HK-2 (cell line): ENCODE measurements at regions not wholly inside any gene's neighbourhood (a gene's known extent, or its start where the extent isn't known, plus 50 kb on each side); places are given as distances from the start of the nearest gene placed in this dataset.
"Not testable (repeated sequence)": the region's sequence is repeated elsewhere in the genome, so short reads cannot be mapped to it uniquely, and the experiment has no call there.

Source experiments
- DNase-seq: peaks from one replicate; pipeline ENCODE4 v3.0.0-alpha.2; 2018; ENCODE audit not compliant: unreplicated experiment

DNA sequence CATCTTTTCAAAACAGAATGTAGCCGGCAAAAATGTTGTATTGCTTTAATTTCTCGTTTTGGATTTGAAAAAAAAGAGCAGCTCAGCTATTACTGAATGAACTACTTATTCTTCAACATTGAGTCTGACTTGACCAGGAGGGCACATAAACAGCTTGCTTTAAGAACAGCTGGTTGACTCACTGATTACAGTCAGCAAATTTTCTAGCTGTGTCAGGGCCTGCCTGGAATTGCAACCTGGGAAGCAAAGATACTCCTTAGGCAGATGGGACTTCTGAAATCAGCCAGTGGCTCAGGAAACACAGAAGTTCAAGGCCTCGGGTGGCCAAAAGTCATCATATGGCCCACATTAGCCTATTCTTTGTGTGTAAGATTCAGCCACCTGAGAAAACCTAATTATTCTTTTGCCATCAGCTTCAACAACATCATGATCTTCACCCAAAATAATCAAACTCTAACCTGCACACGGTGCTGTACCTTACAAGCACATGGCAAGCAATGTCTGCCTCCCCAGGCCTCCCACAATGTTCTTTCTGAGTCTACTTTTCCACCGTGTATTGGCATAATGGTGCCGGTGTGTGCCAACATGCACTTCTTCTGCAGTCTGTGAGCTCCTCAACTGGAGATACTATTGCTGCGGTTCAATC, 307.2 kb downstream of the HHIPL2 start:
- DNase-seq, result no peak

DNA sequence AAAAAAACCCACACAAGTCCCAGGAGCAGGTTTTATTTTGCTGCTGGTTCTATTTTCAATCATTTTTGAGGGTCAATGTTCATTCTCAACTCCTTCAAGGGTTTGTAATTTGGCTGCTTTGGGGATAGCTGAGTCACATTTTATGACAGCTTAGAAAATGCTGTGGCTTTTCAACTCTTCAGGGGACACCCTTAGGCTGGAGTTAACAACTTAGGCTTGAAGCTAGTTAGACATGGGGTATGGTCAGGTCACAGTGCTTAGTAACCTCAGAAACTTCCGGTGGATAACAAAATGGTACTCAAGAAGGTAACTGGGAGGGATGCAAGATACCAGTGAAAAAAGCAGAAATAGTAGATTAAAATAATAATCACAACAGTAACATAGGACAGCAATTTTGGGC, 308.8 kb downstream of the HHIPL2 start:
- no peak for DNase-seq

DNA sequence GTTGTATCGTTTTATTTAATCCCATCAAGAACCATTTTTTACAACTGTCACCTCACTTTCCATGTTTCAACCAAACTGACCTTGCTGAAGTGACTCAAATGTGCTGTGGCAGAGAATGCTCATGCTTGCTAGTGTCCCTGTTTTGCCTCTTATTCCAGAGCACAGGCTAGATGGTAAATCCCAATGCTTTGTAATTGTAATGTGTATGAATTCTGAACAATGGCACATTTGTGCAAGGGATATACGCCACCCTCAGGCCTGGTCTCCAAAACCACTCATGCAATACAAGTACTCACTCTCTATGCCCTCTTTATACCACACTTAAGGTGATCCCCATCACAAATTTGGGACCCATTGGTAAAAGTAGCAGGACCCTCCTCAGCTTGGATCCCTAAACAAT, 313.6 kb downstream of the HHIPL2 start:
- no peak for DNase-seq

DNA sequence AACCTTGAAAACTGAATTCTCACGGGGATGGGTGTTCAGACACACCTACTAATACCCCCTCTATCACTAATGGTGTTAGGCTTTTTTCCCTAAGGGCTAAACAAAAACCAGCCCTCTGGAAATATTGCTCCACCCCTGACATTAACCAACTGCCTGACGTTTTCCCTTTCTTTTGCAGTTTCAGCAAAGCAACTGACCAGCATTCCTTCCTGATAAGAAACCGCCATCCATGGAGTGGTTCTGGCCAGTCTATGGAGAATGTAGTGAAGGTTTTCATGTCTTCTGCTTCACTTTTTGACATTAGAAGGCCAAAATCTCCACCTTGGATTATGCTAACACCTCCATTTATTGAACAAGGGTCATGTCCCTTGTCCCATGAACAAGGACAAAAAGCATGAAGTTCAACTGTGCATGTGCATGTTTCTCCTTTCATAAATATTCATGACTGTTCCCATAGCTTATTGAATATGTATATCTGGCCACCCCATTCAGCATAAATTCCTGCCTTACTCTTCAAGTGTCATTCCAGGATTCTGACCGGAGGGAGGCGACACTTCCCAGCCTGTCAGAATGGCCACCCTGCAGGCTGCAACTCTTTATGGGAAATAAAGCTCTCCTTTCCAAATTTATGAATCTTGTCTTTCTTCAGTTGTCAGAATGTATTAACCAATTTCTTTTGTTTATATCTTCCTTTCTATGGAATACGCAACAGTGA, 314.3 kb downstream of the HHIPL2 start:
- no peak for DNase-seq

DNA sequence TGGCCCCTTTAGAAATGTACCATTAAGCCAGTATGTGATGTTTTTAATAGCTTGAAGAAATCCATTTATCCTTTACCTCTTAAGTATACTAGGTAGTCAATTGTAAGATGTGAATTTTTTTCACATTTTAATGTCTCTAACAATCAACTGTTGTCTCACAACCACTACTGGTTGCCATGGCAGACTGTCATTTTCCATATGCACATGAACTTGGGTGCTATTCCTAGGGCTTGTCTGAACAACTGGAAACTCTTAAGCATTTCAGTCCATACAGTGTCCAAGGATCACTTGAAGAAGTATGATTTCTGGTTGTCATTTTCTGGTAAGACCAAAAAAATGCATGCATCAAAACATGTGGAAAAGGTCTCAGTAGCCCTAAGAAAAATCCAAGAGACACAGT, 315.1 kb downstream of the HHIPL2 start:
- no peak for DNase-seq

DNA sequence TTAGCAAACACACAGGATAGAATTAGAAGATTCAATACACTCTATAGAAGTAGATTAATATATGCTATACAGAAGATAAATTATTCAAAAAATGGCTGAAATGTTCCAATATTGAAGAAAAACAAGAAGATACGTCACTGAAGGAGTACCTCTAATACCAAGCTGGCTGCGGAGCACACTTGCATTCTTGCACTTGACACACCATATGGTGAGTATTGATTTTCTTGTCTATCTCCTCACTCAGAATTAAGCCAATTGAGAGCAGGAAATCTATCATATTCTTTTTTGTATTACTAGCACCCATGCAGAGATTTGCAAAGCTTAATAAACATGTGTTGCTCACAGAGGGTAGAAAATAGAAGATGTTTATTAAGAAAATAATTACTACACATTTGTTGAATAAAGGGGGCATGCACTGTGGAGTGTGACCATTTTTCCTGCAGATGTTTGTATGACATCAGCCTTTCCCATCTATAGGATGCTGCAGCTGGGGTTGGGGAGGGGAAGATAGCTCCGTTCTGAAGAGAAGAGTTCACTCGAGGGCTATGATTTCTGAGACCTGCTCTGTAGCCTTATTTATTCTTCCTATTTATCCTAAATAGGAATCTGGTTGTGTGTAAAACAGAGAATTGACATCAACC, 318.1 kb downstream of the HHIPL2 start:
- DNase-seq, result no peak

DNA sequence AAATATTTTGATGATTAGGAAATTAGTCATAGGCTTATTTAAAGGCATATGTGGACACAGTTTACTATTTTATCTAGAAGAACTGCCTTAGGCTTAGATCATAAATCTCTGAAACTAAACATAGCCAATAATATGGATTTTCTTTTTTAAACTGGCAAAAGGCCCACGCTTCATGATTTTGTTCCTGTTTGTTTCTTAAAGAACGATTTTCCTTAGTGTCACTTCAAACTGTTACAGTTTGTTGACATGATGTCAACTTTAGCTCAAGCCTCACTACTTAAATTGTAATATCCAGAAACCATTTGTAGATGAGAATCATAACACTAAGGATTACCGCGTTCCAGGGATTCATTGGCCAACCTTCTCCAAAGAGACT, 322.6 kb downstream of the HHIPL2 start:
- DNase-seq, result no peak

DNA sequence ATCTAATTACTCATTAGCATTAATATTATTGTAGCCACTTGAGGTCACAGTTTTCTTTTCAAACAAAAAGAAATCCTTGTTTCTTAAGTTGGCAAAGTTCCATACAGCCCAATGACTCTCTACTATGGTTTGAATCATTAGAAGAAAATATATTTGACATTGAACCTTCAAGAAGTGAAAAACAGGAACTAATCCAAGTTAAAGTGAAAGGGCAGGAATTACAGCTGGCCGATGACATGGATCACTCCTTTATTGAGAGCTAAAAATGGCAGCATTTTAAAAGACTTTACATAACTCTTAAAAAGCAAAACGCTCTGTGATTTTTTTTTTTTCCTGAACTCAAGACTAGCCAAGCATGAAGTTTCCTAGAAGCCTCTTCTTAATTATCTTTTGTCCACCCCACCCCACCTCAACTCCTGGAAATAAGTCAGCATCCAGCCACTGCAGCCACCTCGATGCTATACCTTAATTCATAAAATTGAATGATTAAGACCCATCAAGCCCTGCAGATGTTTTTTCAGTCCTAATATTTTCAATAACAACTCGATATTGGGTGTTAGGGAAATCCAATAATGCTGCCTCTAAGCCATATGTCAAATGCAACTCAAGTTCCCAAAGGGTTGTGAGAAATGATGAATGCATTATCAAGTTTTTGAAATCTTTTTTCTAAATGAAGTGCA, 323.1 kb downstream of the HHIPL2 start:
- DNase-seq, result no peak

DNA sequence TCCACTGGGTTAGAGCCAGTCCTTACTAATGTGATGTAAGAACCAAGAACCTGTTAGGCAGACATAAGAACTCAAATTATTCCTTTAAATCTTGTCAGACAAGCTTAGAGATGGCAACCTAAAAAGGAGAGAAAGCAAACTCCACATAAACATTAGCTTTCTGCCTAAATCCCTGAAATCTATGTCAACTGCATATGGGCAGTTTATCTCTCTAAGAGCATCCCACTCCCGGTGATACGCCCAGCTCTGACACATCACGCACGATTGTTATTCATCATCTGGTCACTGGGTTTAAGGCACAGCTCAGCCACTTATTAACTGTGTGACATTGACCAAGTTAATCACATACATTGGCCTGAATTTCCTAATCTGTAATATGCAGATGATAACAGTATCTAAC, 323.7 kb downstream of the HHIPL2 start:
- no peak for DNase-seq

DNA sequence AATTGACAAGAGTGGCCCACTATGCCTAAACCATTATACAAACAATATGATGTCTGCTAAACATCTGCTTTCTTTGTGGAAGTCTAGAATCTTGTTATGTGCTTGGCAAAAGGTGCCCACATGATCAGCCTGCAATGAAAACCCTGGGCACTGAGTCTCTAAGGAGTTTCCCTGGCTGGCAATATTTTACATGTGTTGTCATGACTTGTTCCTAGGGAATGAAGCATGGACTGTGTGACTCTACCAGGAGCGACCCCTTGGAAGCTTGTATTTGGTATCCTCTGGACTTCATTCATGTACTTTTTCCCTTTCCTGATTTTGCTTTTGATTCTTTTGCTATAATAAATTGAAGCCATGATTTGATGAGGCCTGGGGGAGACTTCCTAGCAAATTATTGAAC, 324.9 kb downstream of the HHIPL2 start:
- DNase-seq, result no peak

DNA sequence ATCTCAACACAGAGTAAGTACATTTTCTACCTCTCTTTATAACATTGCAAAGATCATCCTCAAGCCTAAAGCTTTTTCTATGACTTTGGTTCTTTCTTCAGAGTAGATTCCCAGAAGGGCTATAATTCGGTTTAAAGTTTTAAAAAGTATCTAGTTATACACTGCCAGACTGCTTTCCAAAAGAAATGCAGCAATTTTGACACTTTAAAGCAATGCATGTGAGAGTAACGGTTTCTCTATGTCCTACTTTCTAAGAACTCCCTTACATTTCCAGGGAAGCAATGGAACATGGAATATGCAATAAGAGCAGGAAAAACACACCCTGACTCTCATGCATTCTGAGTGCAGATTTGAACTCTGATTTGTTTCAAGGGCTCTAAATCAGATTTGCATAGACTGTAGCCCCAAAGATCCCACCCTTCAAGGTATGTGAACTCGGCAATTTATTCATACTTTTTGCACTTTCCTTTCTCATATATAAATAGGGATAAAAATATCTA, 331.6 kb downstream of the HHIPL2 start:
- DNase-seq, result no peak

DNA sequence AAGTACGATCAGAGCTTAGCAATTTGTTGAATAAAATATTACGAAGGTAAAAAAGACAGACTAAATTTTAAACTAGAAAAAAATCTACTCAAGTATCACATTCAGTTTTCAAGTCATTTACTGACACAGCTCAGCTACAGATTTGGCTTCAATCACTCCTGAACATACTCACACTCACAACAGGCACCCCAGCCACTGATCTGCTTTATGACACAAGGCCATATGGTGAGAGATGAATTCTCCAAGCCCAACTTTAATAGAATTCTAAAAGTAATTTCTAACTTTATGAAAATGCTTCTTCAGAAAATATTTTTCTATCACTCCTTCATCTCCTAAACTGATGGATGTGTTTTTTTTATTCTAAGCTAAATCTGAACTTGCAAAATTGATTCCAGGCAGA, 337.1 kb downstream of the HHIPL2 start:
- DNase-seq, result no peak

DNA sequence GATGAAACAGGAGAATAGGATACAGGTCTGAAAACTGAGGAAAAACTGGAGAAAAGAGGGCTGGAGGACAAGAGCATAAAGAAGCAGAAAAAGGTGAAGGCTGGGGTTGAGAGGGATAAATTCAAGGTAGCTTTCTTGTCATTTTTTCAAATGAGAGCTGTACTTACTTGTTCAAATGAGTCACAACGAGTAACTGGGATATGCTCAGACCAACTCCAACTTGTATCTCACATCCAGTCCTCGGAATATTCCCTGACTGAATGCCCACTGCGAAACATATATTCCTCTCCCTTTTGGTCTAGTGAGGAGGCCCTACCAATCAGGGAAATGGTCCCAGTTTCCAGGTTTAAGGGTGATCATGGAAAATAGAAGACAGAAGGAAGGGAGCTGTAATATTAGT, 343.4 kb downstream of the HHIPL2 start:
- no peak for DNase-seq

DNA sequence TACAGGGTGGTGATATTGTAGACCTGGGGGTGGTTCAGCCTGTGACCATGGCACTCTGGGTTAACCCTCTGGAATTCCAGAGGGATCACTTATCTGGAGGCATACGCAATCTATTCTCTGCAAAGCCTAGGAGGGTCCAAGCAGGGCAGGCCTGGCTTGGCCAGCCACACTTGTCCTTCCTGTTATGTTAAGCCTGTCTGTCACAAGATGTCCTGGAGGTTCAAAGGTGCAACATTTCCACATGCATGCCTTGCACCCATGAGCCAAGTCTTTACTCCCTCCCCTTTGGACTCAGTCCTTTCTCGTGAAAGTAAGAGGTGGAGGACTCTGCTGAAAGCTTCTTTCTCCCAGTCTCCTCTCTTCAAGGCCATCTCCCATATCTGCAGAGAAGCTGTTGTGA, 345.1 kb downstream of the HHIPL2 start:
- no peak for DNase-seq

DNA sequence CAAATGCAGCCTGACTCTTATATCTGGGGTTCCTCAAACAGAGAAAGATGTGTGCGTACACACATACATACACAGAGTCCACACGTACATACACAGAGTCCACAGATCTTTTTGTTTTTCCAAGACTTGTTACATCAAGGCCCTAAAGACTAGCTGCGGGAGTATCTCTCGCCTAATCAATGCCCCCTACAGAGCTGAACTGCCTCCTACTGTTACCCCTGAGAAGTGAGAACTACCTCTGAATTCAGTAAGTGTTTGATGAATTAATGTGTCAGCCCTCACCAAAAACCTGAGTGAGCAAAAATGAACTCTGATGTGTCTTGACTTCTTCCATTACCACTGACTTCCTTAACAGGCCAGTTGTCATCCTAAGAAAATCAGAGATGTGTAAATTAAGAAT, 351.2 kb downstream of the HHIPL2 start:
- DNase-seq, result no peak

DNA sequence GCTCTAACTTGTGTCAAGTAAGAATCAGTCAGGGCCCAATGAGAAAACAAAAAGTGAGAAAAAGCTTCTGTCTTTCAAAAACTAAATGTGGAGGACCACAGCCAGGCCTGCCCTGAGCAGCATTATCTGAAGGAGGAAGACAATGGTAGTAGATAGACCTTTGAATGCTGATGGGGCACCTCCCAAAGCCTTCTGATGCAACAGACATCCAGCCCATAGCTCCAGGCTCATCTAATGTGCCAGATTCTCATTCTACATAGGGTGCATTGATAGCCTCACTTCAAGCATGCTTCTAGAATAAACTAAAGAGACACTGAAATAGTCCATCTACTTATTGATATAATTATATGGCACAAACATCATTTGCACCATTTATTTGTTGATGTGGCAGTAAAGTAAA, 351.6 kb downstream of the HHIPL2 start:
- DNase-seq, result no peak

DNA sequence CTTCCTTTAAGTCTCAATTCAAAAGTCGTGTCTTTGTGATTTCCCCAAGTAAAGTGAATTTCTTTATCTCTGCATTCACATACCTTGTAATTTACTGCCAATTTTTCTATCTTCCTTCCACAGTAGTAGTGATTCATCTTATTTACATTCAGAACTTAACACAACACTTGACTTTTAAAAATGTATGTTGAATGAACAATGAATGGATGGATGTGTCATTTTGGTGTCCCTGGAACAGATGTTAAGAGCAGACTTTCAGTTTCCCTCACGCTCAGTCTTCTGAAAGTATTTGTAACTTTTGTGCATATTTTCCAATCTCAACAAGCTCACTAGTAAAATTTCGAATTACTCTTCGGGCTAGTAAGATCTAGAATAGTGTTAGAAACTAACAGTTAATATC, 352.0 kb downstream of the HHIPL2 start:
- no peak for DNase-seq

DNA sequence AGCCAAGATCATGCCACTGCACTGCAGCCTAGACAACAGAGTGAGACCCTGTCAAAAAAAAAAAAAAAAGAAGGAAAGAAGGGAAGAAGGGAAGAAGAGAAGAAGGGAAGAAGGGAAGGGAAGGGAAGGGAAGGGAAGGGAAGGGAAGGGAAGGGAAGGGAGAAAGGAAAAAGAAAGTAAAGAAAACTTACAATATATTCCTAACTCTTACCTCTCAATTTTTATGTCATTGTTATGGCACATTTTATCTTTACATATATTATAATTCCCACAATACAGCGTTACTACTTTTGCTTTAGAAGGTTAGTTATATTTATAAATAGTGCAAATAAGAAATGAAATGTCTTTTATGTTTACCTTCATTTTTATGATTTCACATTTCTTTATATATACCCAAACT, 358.7 kb downstream of the HHIPL2 start:
- no peak for DNase-seq

DNA sequence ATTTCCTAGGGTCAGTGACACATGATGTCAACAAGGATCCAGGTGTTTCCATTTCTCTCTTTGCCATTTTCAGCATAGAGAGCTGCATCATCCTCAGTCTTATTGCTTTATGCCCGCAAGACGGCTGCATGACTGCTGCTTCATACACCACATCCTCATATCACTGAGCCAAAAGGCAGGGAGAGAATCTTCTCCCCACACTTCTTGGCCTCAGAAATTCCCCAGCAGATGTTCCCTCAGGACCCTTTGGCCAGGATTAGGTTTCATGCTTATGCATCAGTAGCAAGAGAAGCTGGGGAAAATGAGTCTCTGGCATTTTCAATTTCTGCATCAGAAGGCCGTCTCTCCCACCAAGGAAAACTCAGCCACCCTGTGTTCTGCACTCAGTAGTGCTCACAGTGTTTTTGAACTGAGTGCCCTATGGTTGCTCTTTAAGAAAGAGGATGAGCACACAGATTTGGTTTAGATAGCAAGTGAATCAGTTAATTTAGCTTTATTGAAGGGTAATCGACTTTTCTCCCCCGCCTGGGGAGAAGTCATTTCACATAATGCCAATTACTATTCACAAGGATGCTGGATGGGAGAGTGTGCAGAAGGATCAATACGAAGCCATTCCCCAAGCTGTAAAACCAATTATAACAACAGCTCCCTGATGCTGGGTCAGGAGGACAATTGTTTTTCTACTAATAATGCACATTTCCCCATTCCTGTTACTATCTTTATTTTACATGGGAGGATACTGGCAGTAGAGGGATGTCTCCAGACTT, 360.2 kb downstream of the HHIPL2 start:
- no peak for DNase-seq

DNA sequence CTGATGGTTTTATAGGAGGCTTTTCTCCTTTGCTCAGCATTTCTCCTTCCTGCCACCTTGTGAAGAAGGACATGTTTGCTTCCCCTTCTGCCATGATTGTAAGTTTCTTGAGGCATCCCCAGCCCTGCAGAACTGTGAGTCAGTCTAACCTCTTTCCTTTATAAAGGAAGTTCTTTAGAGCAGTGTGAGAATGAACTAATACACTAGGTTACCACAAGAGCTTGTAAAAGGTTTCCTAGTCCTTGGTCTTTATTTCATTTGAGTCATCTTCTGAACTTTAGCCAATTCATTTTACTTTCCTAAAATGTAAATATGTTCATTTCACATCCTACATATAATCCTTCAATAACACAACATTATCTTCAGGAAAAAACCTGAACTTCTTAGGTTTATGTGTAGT, 365.3 kb downstream of the HHIPL2 start:
- DNase-seq, result no peak

DNA sequence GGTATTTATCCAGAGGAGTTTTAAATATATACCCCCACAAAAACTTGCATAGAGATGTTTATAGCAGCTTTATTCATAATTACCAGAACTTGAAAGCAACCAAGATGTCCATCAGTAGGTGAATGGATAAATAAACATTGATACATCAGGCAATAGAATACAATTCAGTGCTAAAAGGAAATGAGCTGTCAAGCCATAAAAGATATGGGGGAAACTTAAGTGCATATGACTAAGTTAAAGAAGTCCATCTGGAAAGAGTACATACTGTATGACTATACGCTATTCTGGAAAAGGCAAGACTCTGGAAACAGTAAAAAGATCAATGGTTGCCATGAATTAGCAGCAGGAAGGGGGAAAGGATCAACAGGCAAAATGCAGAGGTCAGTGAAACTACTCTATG, 366.7 kb downstream of the HHIPL2 start:
- DNase-seq, result no peak

DNA sequence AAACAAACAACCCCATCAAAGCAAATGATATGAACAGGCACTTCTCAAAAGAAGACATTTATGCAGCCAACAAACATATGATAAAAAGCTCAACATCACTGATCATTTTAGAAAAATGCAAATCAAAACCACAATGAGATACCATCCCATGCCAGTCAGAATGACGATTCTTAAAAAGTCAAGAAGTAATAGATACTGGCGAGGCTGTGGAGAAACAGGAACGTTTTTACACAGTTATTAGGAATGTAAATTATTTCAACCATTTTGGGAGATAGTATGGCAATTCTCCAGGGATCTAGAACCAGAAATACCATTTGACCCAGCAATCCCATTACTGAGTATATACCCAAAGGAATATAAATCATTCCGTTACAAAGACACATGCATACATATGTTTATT, 370.4 kb downstream of the HHIPL2 start:
- not testable (repeated sequence) for DNase-seq
